H1 (cell line): ENCODE measurements at regions not wholly inside any gene's neighbourhood (a gene's known extent, or its start where the extent isn't known, plus 50 kb on each side); places are given as distances from the start of the nearest gene placed in this dataset.

Source experiments
- CTCF ChIA-PET: fragments of 300-600 bp; sonication (Branson Sonifier 250); formaldehyde crosslinking; loops from one replicate; lab custom pipeline; 2021; ENCODE audit not compliant: partially characterized antibody; lab: Charles Lee
- POLR2A ChIA-PET: fragments of 300-600 bp; sonication (Branson Sonifier 250); formaldehyde crosslinking; loops from one replicate; lab custom pipeline; 2021; ENCODE audit warnings: inconsistent platforms; ENCODE audit not compliant: partially characterized antibody; lab: Charles Lee
- DNase-seq, 2 experiments: peaks; one replicate each; pipeline versions ENCODE4 v3.0.0 to v3.0.0-alpha.2; 2010 to 2022; ENCODE audit warnings: low spot score in 2 of 2, low read depth in 1 of 2, mixed read lengths in 1 of 2
- FAIRE-seq: peaks from 2 replicates; lab custom pipeline; 2011; peaks lifted over from hg19 to GRCh38; lab: Jason Lieb, UNC
- H2AFZ ChIP-seq: 2 replicates; pipeline ENCODE4 v1.8.1; 2012; ENCODE audit warnings: low read length, inconsistent platforms
- H2AK5ac ChIP-seq: 2 replicates; pipeline ENCODE4 v1.6.1; 2013; ENCODE audit warnings: low read depth, low read length
- H2BK120ac ChIP-seq: replicated peaks from 2 replicates; pipeline ENCODE3; 2013; ENCODE audit warnings: low read depth, low read length, inconsistent platforms
- H2BK12ac ChIP-seq: 2 replicates; pipeline ENCODE4 v1.6.1; 2013; ENCODE audit warnings: low read depth, low read length
- H2BK15ac ChIP-seq: 2 replicates; pipeline ENCODE4 v1.6.1; 2013; ENCODE audit warnings: low read length
- H2BK20ac ChIP-seq: 2 replicates; pipeline ENCODE4 v1.6.1; 2013; ENCODE audit warnings: low read length
- H2BK5ac ChIP-seq: 2 replicates; pipeline ENCODE4 v1.6.1; 2013; ENCODE audit warnings: low read depth, low read length
- H3K14ac ChIP-seq: 2 replicates; pipeline ENCODE4 v1.6.1; 2013; ENCODE audit warnings: inconsistent platforms; ENCODE audit not compliant: insufficient read length
- H3K18ac ChIP-seq: 2 replicates; pipeline ENCODE4 v1.6.1; 2013; ENCODE audit warnings: low read length; ENCODE audit errors: extremely low read depth
- H3K23ac ChIP-seq: 2 replicates; pipeline ENCODE4 v1.6.1; 2013; ENCODE audit warnings: inconsistent platforms; ENCODE audit not compliant: insufficient read length
- H3K23me2 ChIP-seq: 2 replicates; pipeline ENCODE4 v1.6.1; 2013; ENCODE audit warnings: low read depth, low read length
- H3K27ac ChIP-seq: 2 replicates; pipeline ENCODE4 v1.6.1; 2011; ENCODE audit warnings: low read depth, low read length, inconsistent platforms
- H3K27me3 ChIP-seq, 4 experiments: replicated peaks in 1 of 4; 1 replicate in 1 of 4; 2 replicates in 3 of 4; pipeline versions ENCODE4 v1.6.1 to v1.8.1; 2011 to 2013; ENCODE audit warnings: low read length in 3 of 4, mild to moderate bottlenecking in 3 of 4, inconsistent platforms in 2 of 4, mixed read lengths in 2 of 4, moderate library complexity in 1 of 4; ENCODE audit not compliant: control insufficient read depth in 3 of 4, insufficient read depth in 3 of 4; ENCODE audit errors: extremely low read depth in 1 of 4
- H3K36me3 ChIP-seq, 4 experiments: 2 replicates each; pipeline versions ENCODE4 v1.6.1 to v1.8.1; 2011 to 2013; ENCODE audit warnings: mild to moderate bottlenecking in 4 of 4, low read length in 3 of 4, moderate library complexity in 2 of 4, control low read depth in 1 of 4, inconsistent platforms in 1 of 4; ENCODE audit not compliant: insufficient read depth in 4 of 4, control insufficient read depth in 2 of 4
- H3K4ac ChIP-seq: replicated peaks from 2 replicates; pipeline ENCODE3; 2013; ENCODE audit warnings: low read length, low read depth, mixed read lengths, inconsistent platforms; ENCODE audit not compliant: insufficient read length
- H3K4me1 ChIP-seq, 4 experiments: replicated peaks in 1 of 4; 1 replicate in 1 of 4; 2 replicates in 3 of 4; pipeline versions ENCODE4 v1.6.1 to v1.8.1; 2011 to 2013; ENCODE audit warnings: low read length in 3 of 4, inconsistent platforms in 2 of 4, mixed read lengths in 1 of 4; ENCODE audit not compliant: insufficient read depth in 4 of 4, control insufficient read depth in 3 of 4
- H3K4me2 ChIP-seq, 2 experiments: 2 replicates each; pipeline versions ENCODE4 v1.6.1 to v1.8.1; 2011 to 2013; ENCODE audit warnings: low read depth in 2 of 2, low read length in 2 of 2, control low read depth in 1 of 2, inconsistent platforms in 1 of 2, mild to moderate bottlenecking in 1 of 2; ENCODE audit not compliant: insufficient read depth in 1 of 2
- H3K4me3 ChIP-seq, 4 experiments: fragments of 200-600, 300-600 bp in 1 of 4; sonication (generic), shearing (Covaris generic), sonication (Bioruptor Twin) in 1 of 4; 2 replicates each; pipeline versions ENCODE4 v1.5.1 to v1.8.1; 2011 to 2016; ENCODE audit warnings: low read length in 4 of 4, low read depth in 3 of 4, control low read depth in 2 of 4, inconsistent platforms in 2 of 4, mild to moderate bottlenecking in 2 of 4, mixed read lengths in 1 of 4, moderate library complexity in 1 of 4; ENCODE audit not compliant: insufficient read depth in 2 of 4; ENCODE audit errors: extremely low read depth in 1 of 4
- H3K56ac ChIP-seq: replicated peaks from 2 replicates; pipeline ENCODE3; 2013; ENCODE audit warnings: low read depth, mild to moderate bottlenecking, mixed read lengths, low read length, inconsistent platforms; ENCODE audit not compliant: insufficient read length
- H3K79me1 ChIP-seq: 2 replicates; pipeline ENCODE4 v1.6.1; 2013; ENCODE audit warnings: low read depth, low read length, control low read depth
- H3K79me2 ChIP-seq, 2 experiments: 2 replicates each; pipeline versions ENCODE4 v1.6.1 to v1.8.1; 2012 to 2013; ENCODE audit warnings: low read length in 2 of 2, mild to moderate bottlenecking in 2 of 2, inconsistent platforms in 1 of 2; ENCODE audit not compliant: insufficient read depth in 2 of 2, control insufficient read depth in 1 of 2
- H3K9ac ChIP-seq, 4 experiments: replicated peaks in 1 of 4; 1 replicate in 1 of 4; 2 replicates in 3 of 4; pipeline versions ENCODE4 v1.6.1 to v1.8.1; 2011 to 2013; ENCODE audit warnings: low read depth in 3 of 4, low read length in 3 of 4, control low read depth in 2 of 4, mild to moderate bottlenecking in 2 of 4, moderate library complexity in 2 of 4, inconsistent platforms in 1 of 4; ENCODE audit errors: extremely low read depth in 1 of 4
- H3K9me3 ChIP-seq, 2 experiments: 2 replicates each; pipeline versions ENCODE4 v1.6.1 to v1.8.1; 2012 to 2013; ENCODE audit warnings: mild to moderate bottlenecking in 2 of 2, moderate library complexity in 2 of 2, control low read depth in 1 of 2, inconsistent platforms in 1 of 2, low read depth in 1 of 2, low read length in 1 of 2, mixed read lengths in 1 of 2; ENCODE audit not compliant: insufficient read depth in 2 of 2
- H4K20me1 ChIP-seq, 2 experiments: replicated peaks in 1 of 2; 2 replicates each; pipeline versions ENCODE3 to v1.8.1; 2011 to 2013; ENCODE audit warnings: inconsistent platforms in 2 of 2, low read length in 2 of 2, mild to moderate bottlenecking in 1 of 2; ENCODE audit not compliant: insufficient read depth in 2 of 2, control insufficient read depth in 1 of 2
- H4K5ac ChIP-seq: 2 replicates; pipeline ENCODE4 v1.6.1; 2013; ENCODE audit warnings: low read length, low read depth, mixed read lengths, inconsistent platforms; ENCODE audit not compliant: insufficient read length
- H4K8ac ChIP-seq: 2 replicates; pipeline ENCODE4 v1.8.0; 2013; ENCODE audit warnings: mild to moderate bottlenecking, moderate library complexity, low read length, inconsistent platforms; ENCODE audit not compliant: insufficient read depth; ENCODE audit errors: extremely low read depth
- H4K91ac ChIP-seq: replicated peaks from 2 replicates; pipeline ENCODE3; 2013; ENCODE audit warnings: low read length, mixed read lengths, inconsistent platforms; ENCODE audit not compliant: insufficient read length
- CHD1 ChIP-seq: IDR thresholded peaks from 2 replicates; pipeline ENCODE4 v1.6.1; 2012; ENCODE audit warnings: low read depth, low read length, improper control_type of control experiment
- CTBP2 ChIP-seq: IDR thresholded peaks from 2 replicates; pipeline ENCODE4 v1.7.0; 2011; ENCODE audit warnings: borderline replicate concordance, mild to moderate bottlenecking, moderate library complexity, mixed read lengths, low read length; ENCODE audit not compliant: insufficient read depth, insufficient read length
- HDAC2 ChIP-seq, 2 experiments: fragments of 300-600 bp in 1 of 2; sonication (generic) in 1 of 2; IDR thresholded peaks; 2 replicates each; pipeline ENCODE4 v1.6.1; 2011 to 2012; ENCODE audit warnings: low read depth in 2 of 2, low read length in 2 of 2, mild to moderate bottlenecking in 2 of 2, moderate library complexity in 2 of 2, borderline replicate concordance in 1 of 2, inconsistent platforms in 1 of 2
- KDM4A ChIP-seq: IDR thresholded peaks from one replicate; pipeline ENCODE4 v1.7.1; 2012; ENCODE audit warnings: low read depth, mild to moderate bottlenecking, moderate library complexity, low read length, inconsistent platforms; ENCODE audit not compliant: severe bottlenecking
- MAFK ChIP-seq: IDR thresholded peaks from 2 replicates; pipeline ENCODE4 v1.6.1; 2012; ENCODE audit warnings: low read depth, mild to moderate bottlenecking, improper control_type of control experiment, low read length
- NANOG ChIP-seq: IDR thresholded peaks from 2 replicates; pipeline ENCODE4 v1.6.1; 2011; ENCODE audit warnings: low read length, low read depth, mild to moderate bottlenecking, inconsistent platforms; ENCODE audit not compliant: insufficient read depth, poor library complexity, severe bottlenecking
- NRF1 ChIP-seq: IDR thresholded peaks from 2 replicates; pipeline ENCODE4 v1.6.1; 2011; ENCODE audit warnings: mild to moderate bottlenecking, low read depth, low read length, improper control_type of control experiment
- PHF8 ChIP-seq: fragments of 200-600 bp; sonication (generic); conservative IDR thresholded peaks from 2 replicates; pipeline ENCODE4 v1.7.1; 2012; ENCODE audit warnings: low read depth, mild to moderate bottlenecking, inconsistent platforms, low read length, moderate library complexity
- RNF2 ChIP-seq: fragments of 200-900, 300-1000 bp; sonication (generic); IDR thresholded peaks from 2 replicates; pipeline ENCODE4 v1.7.1; 2016; ENCODE audit warnings: borderline replicate concordance, low read depth, mild to moderate bottlenecking, antibody characterized with exemption, low read length; ENCODE audit not compliant: poor library complexity, severe bottlenecking; ENCODE audit errors: missing control alignments
- RXRA ChIP-seq: IDR thresholded peaks from 2 replicates; pipeline ENCODE4 v1.6.1; 2011; ENCODE audit warnings: low read depth, mild to moderate bottlenecking, low read length, moderate library complexity; ENCODE audit not compliant: insufficient read depth
- SP1 ChIP-seq: IDR thresholded peaks from 2 replicates; pipeline ENCODE4 v1.6.1; 2011; ENCODE audit warnings: low read depth, low read length
- SP4 ChIP-seq: IDR thresholded peaks from 2 replicates; pipeline ENCODE4 v1.6.1; 2012; ENCODE audit warnings: low read length, inconsistent platforms
- SUZ12 ChIP-seq: fragments of 200-600 bp; sonication (generic); IDR thresholded peaks from 2 replicates; pipeline ENCODE4 v1.6.1; 2012; ENCODE audit warnings: mild to moderate bottlenecking, inconsistent platforms, low read length, moderate library complexity, mixed read lengths
- WGBS, 2 experiments: shearing (Covaris generic) in 1 of 2; methylation state at CpG; one replicate each; pipeline versions ENCODE4 v1.1.6 to v1.1.7; 2013 to 2015; ENCODE audit warnings: low lambda C conversion rate in 2 of 2, mixed read lengths in 2 of 2, inconsistent platforms in 1 of 2, low coverage in 1 of 2, missing lambda C conversion rate in 1 of 2; ENCODE audit not compliant: insufficient replicate concordance in 2 of 2, insufficient coverage in 1 of 2, insufficient read length in 1 of 2; ENCODE audit errors: extremely low coverage in 1 of 2, missing lambda C conversion rate in 1 of 2; 5-methylcytosine and 5-hydroxymethylcytosine counted together

- no peak overlapping the region for H3K27ac ChIP-seq
- H3K36me3 ChIP-seq: no peaks in the 10 kb centered on the region
- no peak overlapping the region for H4K91ac ChIP-seq
- H2BK20ac ChIP-seq: no peak overlapping the region
- DNase-seq (no peak), FAIRE-seq (no peak)
- H3K23me2 ChIP-seq: no peaks in the 10 kb centered on the region
- H4K20me1 ChIP-seq: no peaks in the 10 kb centered on the region
- H4K8ac ChIP-seq: no peak overlapping the region
- H2BK5ac ChIP-seq: no peak overlapping the region
- no peak overlapping the region for H3K9ac ChIP-seq
- H2BK15ac ChIP-seq: no peak overlapping the region
- no peak overlapping the region for H3K18ac ChIP-seq
- H3K27me3 ChIP-seq: no peaks in the 10 kb centered on the region
- no peaks in the 10 kb centered on the region for H3K4me1 ChIP-seq
- H2BK12ac ChIP-seq: no peak overlapping the region
- no peaks in the 10 kb centered on the region for H3K79me2 ChIP-seq
- WGBS, 2 experiments: 89% methylated on average over 6 of the region's 6 CpGs; no CpG with 5 or more reads in 1 of the 2 experiments
- H3K14ac ChIP-seq: no peak overlapping the region
- H2AK5ac ChIP-seq: no peak overlapping the region
- no peak overlapping the region for H3K23ac ChIP-seq
- H3K56ac ChIP-seq: no peak overlapping the region
- H3K4me3 ChIP-seq: no peak overlapping the region
- CTCF ChIA-PET: interaction anchor here (1.1 to 2.8 kb wide), 3 partner anchors 11 to 45 kb away, joined by 3 to 12 read pairs (median 3); no protein-coding TSS in a partner anchor
- H3K9me3 ChIP-seq: peaks cover 0 to 3% of the 10 kb centered on the region in 2 experiments; a peak in 1 of 4 replicates
- no peak overlapping the region for H2AFZ ChIP-seq
- no peak overlapping the region for H3K4me2 ChIP-seq
- H4K5ac ChIP-seq: no peak overlapping the region
- H3K4ac ChIP-seq: no peak overlapping the region
- H2BK120ac ChIP-seq: no peak overlapping the region
- no peaks in the 10 kb centered on the region for H3K79me1 ChIP-seq
- POLR2A ChIA-PET: no interaction called here
- TF ChIP-seq MAFK: no peak
- no peak for TF ChIP-seq NRF1
- TF ChIP-seq SP1: no peak
- TF ChIP-seq SUZ12: no peak
- no peak for TF ChIP-seq SP4
- no peak for TF ChIP-seq RXRA
- no peak for TF ChIP-seq KDM4A
- TF ChIP-seq PHF8: no peak
- no peak for TF ChIP-seq HDAC2 (IDR thresholded peaks at IDR 0.05; ENCODE audit: borderline replicate concordance in 1 of 2, low read depth in 2 of 2, low read length in 2 of 2)
- no peak for TF ChIP-seq CHD1
- no peak for TF ChIP-seq RNF2
- no peak for TF ChIP-seq CTBP2
- no peak for TF ChIP-seq NANOG
Observed at GRCh38 chr20:2217857-2218539, 77.8 kb upstream of the TGM3 start.
